ENCODE measurements at regions not wholly inside any gene's neighbourhood (a gene's known extent, or its start where the extent isn't known, plus 50 kb on each side); places are given as distances from the start of the nearest gene placed in this dataset.
"Not testable (repeated sequence)": the region's sequence is repeated elsewhere in the genome, so short reads cannot be mapped to it uniquely, and the experiment has no call there.

- TF ChIP-seq, protein P1, sequence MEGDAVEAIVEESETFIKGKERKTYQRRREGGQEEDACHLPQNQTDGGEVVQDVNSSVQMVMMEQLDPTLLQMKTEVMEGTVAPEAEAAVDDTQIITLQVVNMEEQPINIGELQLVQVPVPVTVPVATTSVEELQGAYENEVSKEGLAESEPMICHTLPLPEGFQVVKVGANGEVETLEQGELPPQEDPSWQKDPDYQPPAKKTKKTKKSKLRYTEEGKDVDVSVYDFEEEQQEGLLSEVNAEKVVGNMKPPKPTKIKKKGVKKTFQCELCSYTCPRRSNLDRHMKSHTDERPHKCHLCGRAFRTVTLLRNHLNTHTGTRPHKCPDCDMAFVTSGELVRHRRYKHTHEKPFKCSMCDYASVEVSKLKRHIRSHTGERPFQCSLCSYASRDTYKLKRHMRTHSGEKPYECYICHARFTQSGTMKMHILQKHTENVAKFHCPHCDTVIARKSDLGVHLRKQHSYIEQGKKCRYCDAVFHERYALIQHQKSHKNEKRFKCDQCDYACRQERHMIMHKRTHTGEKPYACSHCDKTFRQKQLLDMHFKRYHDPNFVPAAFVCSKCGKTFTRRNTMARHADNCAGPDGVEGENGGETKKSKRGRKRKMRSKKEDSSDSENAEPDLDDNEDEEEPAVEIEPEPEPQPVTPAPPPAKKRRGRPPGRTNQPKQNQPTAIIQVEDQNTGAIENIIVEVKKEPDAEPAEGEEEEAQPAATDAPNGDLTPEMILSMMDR (IDR thresholded peaks at IDR 0.05), result not testable (repeated sequence)
- TF ChIP-seq EZH2, EZH2phosphoT487 (IDR thresholded peaks at IDR 0.05): not testable (repeated sequence)
Observed at GRCh38 chr9:39014096-39014804, 273.7 kb downstream of the CNTNAP3 start.

All from neural progenitor cell (in vitro differentiated cells).